H1 (cell line): ENCODE measurements at regions not wholly inside any gene's neighbourhood (a gene's known extent, or its start where the extent isn't known, plus 50 kb on each side); places are given as distances from the start of the nearest gene placed in this dataset.

Source experiments
- CTCF ChIA-PET: fragments of 300-600 bp; sonication (Branson Sonifier 250); formaldehyde crosslinking; loops from one replicate; lab custom pipeline; 2021; ENCODE audit not compliant: partially characterized antibody; lab: Charles Lee
- POLR2A ChIA-PET: fragments of 300-600 bp; sonication (Branson Sonifier 250); formaldehyde crosslinking; loops from one replicate; lab custom pipeline; 2021; ENCODE audit warnings: inconsistent platforms; ENCODE audit not compliant: partially characterized antibody; lab: Charles Lee
- DNase-seq, 2 experiments: peaks; one replicate each; pipeline versions ENCODE4 v3.0.0 to v3.0.0-alpha.2; 2010 to 2022; ENCODE audit warnings: low spot score in 2 of 2, low read depth in 1 of 2, mixed read lengths in 1 of 2
- FAIRE-seq: peaks from 2 replicates; lab custom pipeline; 2011; peaks lifted over from hg19 to GRCh38; lab: Jason Lieb, UNC
- H2AFZ ChIP-seq: 2 replicates; pipeline ENCODE4 v1.8.1; 2012; ENCODE audit warnings: low read length, inconsistent platforms
- H2AK5ac ChIP-seq: 2 replicates; pipeline ENCODE4 v1.6.1; 2013; ENCODE audit warnings: low read depth, low read length
- H2BK120ac ChIP-seq: replicated peaks from 2 replicates; pipeline ENCODE3; 2013; ENCODE audit warnings: low read depth, low read length, inconsistent platforms
- H2BK12ac ChIP-seq: 2 replicates; pipeline ENCODE4 v1.6.1; 2013; ENCODE audit warnings: low read depth, low read length
- H2BK15ac ChIP-seq: 2 replicates; pipeline ENCODE4 v1.6.1; 2013; ENCODE audit warnings: low read length
- H2BK20ac ChIP-seq: 2 replicates; pipeline ENCODE4 v1.6.1; 2013; ENCODE audit warnings: low read length
- H2BK5ac ChIP-seq: 2 replicates; pipeline ENCODE4 v1.6.1; 2013; ENCODE audit warnings: low read depth, low read length
- H3K14ac ChIP-seq: 2 replicates; pipeline ENCODE4 v1.6.1; 2013; ENCODE audit warnings: inconsistent platforms; ENCODE audit not compliant: insufficient read length
- H3K18ac ChIP-seq: 2 replicates; pipeline ENCODE4 v1.6.1; 2013; ENCODE audit warnings: low read length; ENCODE audit errors: extremely low read depth
- H3K23ac ChIP-seq: 2 replicates; pipeline ENCODE4 v1.6.1; 2013; ENCODE audit warnings: inconsistent platforms; ENCODE audit not compliant: insufficient read length
- H3K23me2 ChIP-seq: 2 replicates; pipeline ENCODE4 v1.6.1; 2013; ENCODE audit warnings: low read depth, low read length
- H3K27ac ChIP-seq: 2 replicates; pipeline ENCODE4 v1.6.1; 2011; ENCODE audit warnings: low read depth, low read length, inconsistent platforms
- H3K27me3 ChIP-seq, 4 experiments: replicated peaks in 1 of 4; 1 replicate in 1 of 4; 2 replicates in 3 of 4; pipeline versions ENCODE4 v1.6.1 to v1.8.1; 2011 to 2013; ENCODE audit warnings: low read length in 3 of 4, mild to moderate bottlenecking in 3 of 4, inconsistent platforms in 2 of 4, mixed read lengths in 2 of 4, moderate library complexity in 1 of 4; ENCODE audit not compliant: control insufficient read depth in 3 of 4, insufficient read depth in 3 of 4; ENCODE audit errors: extremely low read depth in 1 of 4
- H3K36me3 ChIP-seq, 4 experiments: 2 replicates each; pipeline versions ENCODE4 v1.6.1 to v1.8.1; 2011 to 2013; ENCODE audit warnings: mild to moderate bottlenecking in 4 of 4, low read length in 3 of 4, moderate library complexity in 2 of 4, control low read depth in 1 of 4, inconsistent platforms in 1 of 4; ENCODE audit not compliant: insufficient read depth in 4 of 4, control insufficient read depth in 2 of 4
- H3K4ac ChIP-seq: replicated peaks from 2 replicates; pipeline ENCODE3; 2013; ENCODE audit warnings: low read length, low read depth, mixed read lengths, inconsistent platforms; ENCODE audit not compliant: insufficient read length
- H3K4me1 ChIP-seq, 4 experiments: replicated peaks in 1 of 4; 1 replicate in 1 of 4; 2 replicates in 3 of 4; pipeline versions ENCODE4 v1.6.1 to v1.8.1; 2011 to 2013; ENCODE audit warnings: low read length in 3 of 4, inconsistent platforms in 2 of 4, mixed read lengths in 1 of 4; ENCODE audit not compliant: insufficient read depth in 4 of 4, control insufficient read depth in 3 of 4
- H3K4me2 ChIP-seq, 2 experiments: 2 replicates each; pipeline versions ENCODE4 v1.6.1 to v1.8.1; 2011 to 2013; ENCODE audit warnings: low read depth in 2 of 2, low read length in 2 of 2, control low read depth in 1 of 2, inconsistent platforms in 1 of 2, mild to moderate bottlenecking in 1 of 2; ENCODE audit not compliant: insufficient read depth in 1 of 2
- H3K4me3 ChIP-seq, 4 experiments: fragments of 200-600, 300-600 bp in 1 of 4; sonication (generic), shearing (Covaris generic), sonication (Bioruptor Twin) in 1 of 4; 2 replicates each; pipeline versions ENCODE4 v1.5.1 to v1.8.1; 2011 to 2016; ENCODE audit warnings: low read length in 4 of 4, low read depth in 3 of 4, control low read depth in 2 of 4, inconsistent platforms in 2 of 4, mild to moderate bottlenecking in 2 of 4, mixed read lengths in 1 of 4, moderate library complexity in 1 of 4; ENCODE audit not compliant: insufficient read depth in 2 of 4; ENCODE audit errors: extremely low read depth in 1 of 4
- H3K56ac ChIP-seq: replicated peaks from 2 replicates; pipeline ENCODE3; 2013; ENCODE audit warnings: low read depth, mild to moderate bottlenecking, mixed read lengths, low read length, inconsistent platforms; ENCODE audit not compliant: insufficient read length
- H3K79me1 ChIP-seq: 2 replicates; pipeline ENCODE4 v1.6.1; 2013; ENCODE audit warnings: low read depth, low read length, control low read depth
- H3K79me2 ChIP-seq, 2 experiments: 2 replicates each; pipeline versions ENCODE4 v1.6.1 to v1.8.1; 2012 to 2013; ENCODE audit warnings: low read length in 2 of 2, mild to moderate bottlenecking in 2 of 2, inconsistent platforms in 1 of 2; ENCODE audit not compliant: insufficient read depth in 2 of 2, control insufficient read depth in 1 of 2
- H3K9ac ChIP-seq, 4 experiments: replicated peaks in 1 of 4; 1 replicate in 1 of 4; 2 replicates in 3 of 4; pipeline versions ENCODE4 v1.6.1 to v1.8.1; 2011 to 2013; ENCODE audit warnings: low read depth in 3 of 4, low read length in 3 of 4, control low read depth in 2 of 4, mild to moderate bottlenecking in 2 of 4, moderate library complexity in 2 of 4, inconsistent platforms in 1 of 4; ENCODE audit errors: extremely low read depth in 1 of 4
- H3K9me3 ChIP-seq, 2 experiments: 2 replicates each; pipeline versions ENCODE4 v1.6.1 to v1.8.1; 2012 to 2013; ENCODE audit warnings: mild to moderate bottlenecking in 2 of 2, moderate library complexity in 2 of 2, control low read depth in 1 of 2, inconsistent platforms in 1 of 2, low read depth in 1 of 2, low read length in 1 of 2, mixed read lengths in 1 of 2; ENCODE audit not compliant: insufficient read depth in 2 of 2
- H4K20me1 ChIP-seq, 2 experiments: replicated peaks in 1 of 2; 2 replicates each; pipeline versions ENCODE3 to v1.8.1; 2011 to 2013; ENCODE audit warnings: inconsistent platforms in 2 of 2, low read length in 2 of 2, mild to moderate bottlenecking in 1 of 2; ENCODE audit not compliant: insufficient read depth in 2 of 2, control insufficient read depth in 1 of 2
- H4K5ac ChIP-seq: 2 replicates; pipeline ENCODE4 v1.6.1; 2013; ENCODE audit warnings: low read length, low read depth, mixed read lengths, inconsistent platforms; ENCODE audit not compliant: insufficient read length
- H4K8ac ChIP-seq: 2 replicates; pipeline ENCODE4 v1.8.0; 2013; ENCODE audit warnings: mild to moderate bottlenecking, moderate library complexity, low read length, inconsistent platforms; ENCODE audit not compliant: insufficient read depth; ENCODE audit errors: extremely low read depth
- H4K91ac ChIP-seq: replicated peaks from 2 replicates; pipeline ENCODE3; 2013; ENCODE audit warnings: low read length, mixed read lengths, inconsistent platforms; ENCODE audit not compliant: insufficient read length
- CREB1 ChIP-seq: IDR thresholded peaks from 2 replicates; pipeline ENCODE4 v1.6.1; 2012; ENCODE audit warnings: inconsistent platforms
- EGR1 ChIP-seq: IDR thresholded peaks from 2 replicates; pipeline ENCODE4 v1.6.1; 2011; ENCODE audit warnings: low read depth, low read length, borderline replicate concordance
- EP300 ChIP-seq, 2 experiments: IDR thresholded peaks; 1 replicate in 1 of 2; 2 replicates in 1 of 2; pipeline ENCODE4 v1.6.1; 2011 to 2012; ENCODE audit warnings: low read depth in 2 of 2, low read length in 2 of 2, mild to moderate bottlenecking in 2 of 2, borderline replicate concordance in 1 of 2, inconsistent platforms in 1 of 2, moderate library complexity in 1 of 2
- EZH2 ChIP-seq: fragments of 200-600 bp; sonication (generic); IDR thresholded peaks from 2 replicates; pipeline ENCODE4 v1.7.1; 2012; ENCODE audit warnings: low read depth, mild to moderate bottlenecking, moderate library complexity, low read length, inconsistent platforms; ENCODE audit not compliant: severe bottlenecking
- HDAC6 ChIP-seq: IDR thresholded peaks from one replicate; pipeline ENCODE4 v1.7.1; 2012; ENCODE audit warnings: low read depth, mild to moderate bottlenecking, inconsistent platforms, low read length, moderate library complexity
- JUND ChIP-seq: IDR thresholded peaks from 2 replicates; pipeline ENCODE4 v1.6.1; 2011; ENCODE audit warnings: mild to moderate bottlenecking, improper control_type of control experiment, low read length
- NRF1 ChIP-seq: IDR thresholded peaks from 2 replicates; pipeline ENCODE4 v1.6.1; 2011; ENCODE audit warnings: mild to moderate bottlenecking, low read depth, low read length, improper control_type of control experiment
- SIN3A ChIP-seq, 2 experiments: IDR thresholded peaks in 1 of 2; conservative IDR thresholded peaks in 1 of 2; 2 replicates each; pipeline ENCODE4 v1.6.1; 2011 to 2012; ENCODE audit warnings: low read length in 2 of 2, improper control_type of control experiment in 1 of 2, low read depth in 1 of 2, mild to moderate bottlenecking in 1 of 2
- TAF1 ChIP-seq: IDR thresholded peaks from 2 replicates; pipeline ENCODE4 v1.6.1; 2011; ENCODE audit warnings: mild to moderate bottlenecking, low read depth, low read length
- ZNF274 ChIP-seq: IDR thresholded peaks from 2 replicates; pipeline ENCODE4 v1.7.0; 2012; ENCODE audit warnings: low read length, borderline replicate concordance; ENCODE audit errors: extremely low read depth
- WGBS, 2 experiments: shearing (Covaris generic) in 1 of 2; methylation state at CpG; one replicate each; pipeline versions ENCODE4 v1.1.6 to v1.1.7; 2013 to 2015; ENCODE audit warnings: low lambda C conversion rate in 2 of 2, mixed read lengths in 2 of 2, inconsistent platforms in 1 of 2, low coverage in 1 of 2, missing lambda C conversion rate in 1 of 2; ENCODE audit not compliant: insufficient replicate concordance in 2 of 2, insufficient coverage in 1 of 2, insufficient read length in 1 of 2; ENCODE audit errors: extremely low coverage in 1 of 2, missing lambda C conversion rate in 1 of 2; 5-methylcytosine and 5-hydroxymethylcytosine counted together

GRCh38 chr3:132245552-132246142 is 71.6 kb upstream of the ACP3 start:
- no peak overlapping the region for H3K27ac ChIP-seq
- H2BK12ac ChIP-seq, result no peak overlapping the region
- no peaks in the 10 kb centered on the region; the same call in 1 of the 2 replicates for H3K79me1 ChIP-seq
- H3K14ac ChIP-seq, result no peak overlapping the region
- H3K27me3 ChIP-seq, result no peaks in the 10 kb centered on the region
- no peaks in the 10 kb centered on the region for H3K23me2 ChIP-seq
- no peak overlapping the region for H4K8ac ChIP-seq
- POLR2A ChIA-PET, result no interaction called here
- no peak for TF ChIP-seq EGR1
- TF ChIP-seq EP300 (IDR thresholded peaks at IDR 0.05; ENCODE audit: borderline replicate concordance in 1 of 2, low read depth in 2 of 2, low read length in 2 of 2), result no peak
- TF ChIP-seq TAF1, result no peak
- TF ChIP-seq CREB1, result no peak
- no peak for TF ChIP-seq EZH2
- TF ChIP-seq ZNF274, result no peak
- no peak for TF ChIP-seq JUND
- no peak for TF ChIP-seq NRF1
- no peak for TF ChIP-seq SIN3A (conservative IDR thresholded peaks at IDR 0.05 in 1 of 2, IDR thresholded peaks at IDR 0.05 in 1 of 2; ENCODE audit: low read depth in 1 of 2, low read length in 2 of 2)
- no peak for TF ChIP-seq HDAC6
- TF ChIP-seq, all 59 proteins: peak for 0
- Histone ChIP-seq H3K79me2 (no peaks in the 10 kb centered on the region), H4K20me1 (no peaks in the 10 kb centered on the region), H3K56ac (no peak overlapping the region), H3K9me3 (no peaks in the 10 kb centered on the region), H2AK5ac (no peak overlapping the region), H2BK15ac (no peak overlapping the region), H4K91ac (no peak overlapping the region), H3K4me1 (no peaks in the 10 kb centered on the region), H3K4me2 (no peak overlapping the region), H3K36me3 (no peaks in the 10 kb centered on the region), H2BK5ac (no peak overlapping the region), H3K4me3 (no peak overlapping the region), H3K23ac (no peak overlapping the region), H4K5ac (no peak overlapping the region), H3K9ac (no peak overlapping the region), H2AFZ (no peak overlapping the region), H2BK120ac (no peak overlapping the region), H3K4ac (no peak overlapping the region), H2BK20ac (no peak overlapping the region), H3K18ac (no peak overlapping the region)
- CTCF ChIA-PET, result interaction anchor here (1.0 to 7.8 kb wide), 6 partner anchors 8 to 104 kb away, joined by 3 to 71 read pairs (median 3); no protein-coding TSS in a partner anchor
- WGBS, 2 experiments, result 73% methylated on average over 3 of the region's 3 CpGs; no CpG with 5 or more reads in 1 of the 2 experiments
- DNase-seq, result no peak
- FAIRE-seq, result no peak
